ENCODE measurements at regions not wholly inside any gene's neighbourhood (a gene's known extent, or its start where the extent isn't known, plus 50 kb on each side); places are given as distances from the start of the nearest gene placed in this dataset.

DNA sequence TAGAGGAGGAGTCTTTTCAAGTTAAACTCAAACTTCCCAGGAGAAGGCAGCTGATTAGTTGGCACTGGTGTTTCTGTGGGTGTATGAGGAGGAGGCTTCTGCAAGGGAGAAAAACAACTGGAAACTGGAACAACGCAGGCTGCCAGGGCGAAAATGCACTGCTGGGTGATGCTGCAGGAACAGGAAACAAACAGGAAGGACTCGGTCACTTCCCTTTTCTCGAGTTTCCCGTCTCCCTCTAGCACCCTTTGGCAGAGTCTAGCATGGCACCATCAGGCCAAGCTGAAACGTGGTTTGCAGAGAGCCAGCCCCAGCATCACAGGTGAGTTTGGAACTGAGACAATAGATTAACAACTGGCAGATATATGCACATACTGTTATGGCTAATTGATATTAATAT lies 77.5 kb upstream of the CAST start:
- no peak for DNase-seq (ENCODE audit: low read depth in 4 of 4, low spot score in 3 of 4)

DNA sequence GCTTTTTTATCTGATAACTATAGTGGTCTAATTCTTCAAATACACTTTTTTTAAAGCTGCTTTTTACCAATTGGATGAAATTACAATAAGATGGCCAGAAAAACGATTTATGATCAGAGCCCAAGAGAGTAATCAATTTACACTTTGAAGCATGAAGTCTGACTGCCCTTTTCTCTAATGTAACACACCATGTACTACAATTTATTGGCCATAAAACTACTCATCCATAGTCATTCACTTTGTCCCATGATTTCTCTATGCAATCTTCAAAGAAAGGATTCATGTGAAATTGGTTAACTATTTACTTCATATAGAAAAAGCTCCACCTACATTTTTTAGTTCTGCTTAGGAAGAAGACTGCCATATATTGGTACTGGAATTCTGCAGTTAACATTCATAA lies 73.6 kb upstream of the CAST start:
- no peak for DNase-seq (ENCODE audit: low read depth in 4 of 4, low spot score in 3 of 4)

DNA sequence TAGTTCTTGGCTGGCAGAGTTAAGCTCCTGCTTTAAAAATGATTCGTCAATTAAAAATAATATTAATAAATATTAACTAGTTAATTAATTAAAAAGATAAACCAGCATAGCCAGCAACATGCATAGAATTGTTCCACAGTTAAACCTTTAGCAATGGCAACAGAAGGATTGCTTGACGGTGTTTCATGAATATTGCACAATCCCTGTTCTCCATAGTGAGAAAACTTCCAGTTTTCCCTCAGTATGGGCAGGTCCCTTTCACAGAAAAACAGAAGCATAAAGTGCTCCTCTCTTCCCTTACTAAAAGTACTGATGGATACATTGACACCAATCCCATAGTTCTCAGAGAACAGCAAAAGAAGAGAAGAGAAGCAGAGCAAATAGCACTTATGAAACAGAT lies 71.4 kb upstream of the CAST start:
- DNase-seq (ENCODE audit: low read depth in 4 of 4, low spot score in 3 of 4), result no peak

DNA sequence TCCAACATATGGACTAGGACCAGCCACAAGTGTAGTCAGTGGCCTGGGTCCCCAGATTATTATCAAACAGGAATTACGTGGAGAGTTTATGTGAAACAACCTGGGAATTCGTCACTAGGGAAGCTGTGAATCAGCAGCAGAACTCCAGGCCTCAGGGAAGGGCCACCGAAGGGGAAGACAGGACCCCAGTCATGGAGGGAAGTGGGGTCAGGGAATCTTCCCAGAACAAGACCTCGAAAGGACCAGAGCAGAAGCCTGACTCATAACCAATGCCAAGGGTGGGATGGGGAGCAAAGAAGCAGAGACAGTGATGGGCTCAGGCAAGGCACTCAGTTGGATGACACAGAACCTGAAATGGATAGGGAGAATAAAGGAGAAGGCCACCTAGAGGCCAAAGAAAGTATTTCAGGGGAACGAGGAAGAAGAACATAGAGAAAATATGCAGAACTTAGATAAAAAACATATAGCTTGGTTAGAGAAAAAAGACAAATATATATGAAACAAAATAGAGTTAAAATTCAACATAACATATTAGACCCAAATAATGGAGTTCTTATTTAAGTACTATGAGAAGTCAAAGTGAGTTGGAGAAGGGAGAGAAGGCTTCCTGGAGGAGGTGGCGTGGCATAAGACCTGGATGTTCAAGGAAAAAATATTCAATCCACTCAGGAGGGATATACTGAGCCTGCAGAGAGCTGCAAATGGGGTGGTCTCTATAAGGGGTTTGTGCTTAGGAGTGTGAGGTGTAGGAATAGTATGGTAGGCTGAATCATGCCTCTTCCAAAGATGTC lies 66.7 kb upstream of the CAST start:
- DNase-seq (ENCODE audit: low read depth in 4 of 4, low spot score in 3 of 4), result no peak

DNA sequence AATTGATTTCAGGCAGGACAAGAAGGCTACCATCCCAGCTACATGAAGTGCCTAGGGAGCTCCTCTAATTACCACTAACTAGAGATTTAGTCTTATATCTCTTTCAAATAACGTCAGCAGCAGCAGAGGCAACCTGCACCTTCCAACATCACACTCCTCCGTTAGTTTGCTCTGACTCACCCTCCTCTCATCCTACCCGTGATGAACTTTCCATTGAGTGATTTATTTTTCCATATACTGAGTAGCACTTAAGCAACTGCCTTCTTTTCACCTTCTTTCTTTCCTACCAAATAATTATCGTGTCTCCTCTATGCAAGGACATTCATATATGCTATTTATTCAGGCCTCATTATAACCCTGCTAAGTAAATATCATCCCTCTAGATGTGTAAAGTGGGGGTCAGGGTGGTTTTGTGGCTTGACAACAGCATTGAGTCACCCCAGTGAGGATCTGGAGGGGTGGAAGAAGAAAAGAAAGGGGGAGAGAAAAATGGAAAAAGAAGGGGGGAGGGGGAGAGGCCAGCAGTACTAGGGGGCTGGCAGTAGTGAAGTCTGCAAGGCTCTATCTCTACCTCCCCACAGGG lies 64.6 kb upstream of the CAST start:
- DNase-seq (ENCODE audit: low read depth in 4 of 4, low spot score in 3 of 4), result no peak

DNA sequence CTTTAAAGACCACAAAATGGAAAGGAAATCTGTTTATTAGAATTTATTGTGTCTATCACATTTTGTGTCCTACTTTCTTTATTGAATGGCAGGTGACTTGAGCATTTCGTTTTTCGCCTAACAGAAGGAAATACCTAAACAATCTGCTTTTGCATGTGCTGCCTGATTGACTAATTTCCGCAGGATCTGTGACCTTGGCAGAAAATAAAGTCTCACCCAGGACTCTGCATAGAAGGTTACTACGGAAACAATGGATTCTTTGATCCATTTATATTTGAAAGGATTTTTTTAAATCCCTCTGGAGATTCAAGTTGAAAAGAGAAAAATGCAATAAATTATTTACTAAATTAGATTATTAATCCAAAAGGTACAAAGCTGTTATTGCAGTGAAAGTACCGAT lies 61.0 kb upstream of the CAST start:
- DNase-seq (ENCODE audit: low read depth in 4 of 4, low spot score in 3 of 4), result no peak

DNA sequence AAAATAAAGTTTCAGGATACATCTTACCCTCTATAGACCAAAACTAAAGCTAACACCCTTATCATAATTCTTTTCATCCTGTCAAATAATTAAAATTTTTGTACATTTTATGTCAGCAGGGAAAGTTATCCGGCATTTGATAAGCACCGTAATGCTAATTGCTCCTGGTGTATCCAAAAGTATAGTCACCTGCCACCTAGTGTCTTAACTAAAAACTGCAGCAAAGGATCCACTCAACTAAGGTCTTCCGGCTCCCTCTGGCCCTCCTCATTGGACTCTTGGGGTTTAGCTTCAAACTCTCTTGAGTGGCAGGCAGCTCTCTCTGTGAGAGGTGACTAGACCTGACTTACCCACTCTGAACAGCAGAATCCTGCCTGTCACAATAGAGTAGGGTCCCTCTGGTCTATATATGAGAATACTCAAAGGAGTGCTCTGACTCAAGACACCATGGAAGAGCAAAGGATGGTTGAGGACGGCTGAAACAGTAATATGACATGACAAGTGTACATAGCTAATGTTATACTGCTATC lies 60.4 kb upstream of the CAST start:
- peak; percentile 30 to 50 (median 48) for DNase-seq (ENCODE audit: low read depth in 4 of 4, low spot score in 3 of 4)

DNA sequence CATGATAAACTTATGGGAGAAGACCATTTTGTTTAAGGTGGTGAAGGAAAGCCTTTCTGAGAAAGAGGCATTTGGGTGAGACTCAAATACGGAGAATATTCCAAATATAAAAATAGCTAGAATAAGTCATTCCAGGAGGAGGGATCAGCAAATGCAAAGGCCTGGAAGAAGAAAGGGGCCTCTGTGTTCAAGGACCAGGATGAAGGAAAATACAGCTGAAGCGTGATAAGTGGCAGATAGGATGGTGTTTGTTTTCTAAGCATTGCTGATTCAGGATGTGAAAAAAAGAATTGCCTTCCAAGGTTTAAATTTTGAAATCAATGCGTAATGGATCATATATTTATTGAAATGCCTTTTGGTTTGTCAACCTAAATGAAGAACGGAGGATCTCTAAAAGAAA lies 59.4 kb upstream of the CAST start:
- DNase-seq (ENCODE audit: low read depth in 4 of 4, low spot score in 3 of 4), result no peak

DNA sequence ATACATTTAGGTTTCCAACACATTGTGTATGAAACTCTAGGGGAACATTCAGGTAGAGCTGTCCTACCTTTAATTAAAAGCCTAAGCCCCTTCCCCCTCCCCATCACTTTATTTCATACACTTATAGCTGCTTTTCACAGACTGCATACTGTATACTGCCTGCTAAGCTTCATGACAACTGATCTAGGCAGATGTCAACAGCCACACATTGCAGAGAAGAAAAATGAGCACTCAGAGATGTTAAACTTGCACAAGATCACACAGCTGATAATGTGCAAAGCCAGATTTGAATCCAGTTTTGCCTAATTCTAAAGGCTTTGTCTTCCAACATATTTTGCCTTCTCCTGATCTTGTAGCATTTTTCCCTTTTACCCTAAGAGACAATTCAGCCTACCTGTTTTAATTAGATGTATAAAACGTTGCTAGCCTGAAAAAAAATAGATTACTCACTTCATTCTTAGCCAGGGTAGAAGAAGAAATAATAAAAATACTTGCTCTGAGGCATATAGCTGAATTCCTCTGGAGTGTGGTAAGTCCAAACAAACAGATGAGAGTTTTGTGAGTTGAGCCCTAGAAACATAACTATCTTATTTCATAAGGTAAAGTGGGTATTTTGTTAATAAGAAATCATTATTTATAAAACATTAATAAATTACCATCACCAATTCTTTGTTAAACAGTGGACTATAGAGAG lies 56.9 kb upstream of the CAST start:
- DNase-seq (ENCODE audit: low read depth in 4 of 4, low spot score in 3 of 4), result no peak

DNA sequence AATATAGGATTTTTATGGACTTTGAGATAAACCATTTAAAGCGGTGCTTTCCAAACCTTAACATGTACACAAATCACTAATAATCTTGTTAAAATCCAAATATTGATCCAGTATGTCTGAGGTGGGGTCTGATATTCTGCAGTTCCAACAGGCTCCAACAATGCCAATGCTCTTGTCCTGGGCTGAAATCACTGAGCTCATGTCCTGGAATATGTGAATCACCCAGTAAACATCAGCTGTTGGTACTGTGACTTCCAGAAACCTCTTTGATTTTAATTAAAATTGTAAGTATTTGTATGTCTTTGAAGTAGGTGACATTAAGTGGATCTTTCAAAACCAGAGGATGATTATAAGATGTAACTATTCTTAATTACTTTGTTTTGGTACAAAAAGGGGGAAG lies 52.8 kb upstream of the CAST start:
- DNase-seq (ENCODE audit: low read depth in 4 of 4, low spot score in 3 of 4), result no peak

DNA sequence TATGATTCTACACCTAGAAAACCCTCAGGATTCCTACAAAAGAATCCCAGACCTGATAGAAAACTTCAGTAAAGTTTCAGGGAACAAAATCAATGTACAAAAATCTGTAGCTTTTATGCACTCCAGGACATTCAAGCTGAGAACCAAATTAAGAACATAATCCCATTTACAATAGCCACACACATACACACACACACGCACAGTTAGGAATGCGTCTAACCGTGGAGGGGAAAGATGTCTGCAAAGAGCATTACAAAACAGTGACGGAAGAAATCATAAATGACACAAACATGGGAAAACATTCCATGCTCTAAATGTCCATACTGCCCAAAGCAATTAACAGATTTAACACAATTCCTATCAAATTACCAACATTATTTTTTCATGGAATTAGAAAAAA lies 51.4 kb upstream of the CAST start:
- DNase-seq (ENCODE audit: low read depth in 4 of 4, low spot score in 3 of 4), result no peak

DNA sequence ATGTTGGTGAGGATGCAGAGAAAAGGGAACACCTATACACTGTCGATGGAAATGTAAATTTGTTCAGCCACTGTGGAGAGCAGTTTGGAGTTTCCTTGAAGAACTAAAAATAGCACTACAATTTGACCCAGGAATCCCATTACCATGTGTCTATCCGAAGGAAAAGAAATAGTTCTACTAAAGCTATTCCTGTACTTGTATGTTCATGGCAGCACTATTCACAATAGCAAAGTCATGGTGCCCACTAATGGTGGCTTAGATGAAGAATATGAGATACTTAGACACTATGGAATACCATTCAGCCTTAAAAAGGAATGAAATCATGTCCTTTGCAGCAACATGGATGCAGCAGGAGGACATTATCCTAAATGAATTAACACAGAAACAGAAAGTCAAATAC lies 50.2 kb upstream of the CAST start:
- DNase-seq (ENCODE audit: low read depth in 4 of 4, low spot score in 3 of 4), result no peak
